ENCODE measurements at regions not wholly inside any gene's neighbourhood (a gene's known extent, or its start where the extent isn't known, plus 50 kb on each side); places are given as distances from the start of the nearest gene placed in this dataset.
"Not testable (repeated sequence)": the region's sequence is repeated elsewhere in the genome, so short reads cannot be mapped to it uniquely, and the experiment has no call there.

DNA sequence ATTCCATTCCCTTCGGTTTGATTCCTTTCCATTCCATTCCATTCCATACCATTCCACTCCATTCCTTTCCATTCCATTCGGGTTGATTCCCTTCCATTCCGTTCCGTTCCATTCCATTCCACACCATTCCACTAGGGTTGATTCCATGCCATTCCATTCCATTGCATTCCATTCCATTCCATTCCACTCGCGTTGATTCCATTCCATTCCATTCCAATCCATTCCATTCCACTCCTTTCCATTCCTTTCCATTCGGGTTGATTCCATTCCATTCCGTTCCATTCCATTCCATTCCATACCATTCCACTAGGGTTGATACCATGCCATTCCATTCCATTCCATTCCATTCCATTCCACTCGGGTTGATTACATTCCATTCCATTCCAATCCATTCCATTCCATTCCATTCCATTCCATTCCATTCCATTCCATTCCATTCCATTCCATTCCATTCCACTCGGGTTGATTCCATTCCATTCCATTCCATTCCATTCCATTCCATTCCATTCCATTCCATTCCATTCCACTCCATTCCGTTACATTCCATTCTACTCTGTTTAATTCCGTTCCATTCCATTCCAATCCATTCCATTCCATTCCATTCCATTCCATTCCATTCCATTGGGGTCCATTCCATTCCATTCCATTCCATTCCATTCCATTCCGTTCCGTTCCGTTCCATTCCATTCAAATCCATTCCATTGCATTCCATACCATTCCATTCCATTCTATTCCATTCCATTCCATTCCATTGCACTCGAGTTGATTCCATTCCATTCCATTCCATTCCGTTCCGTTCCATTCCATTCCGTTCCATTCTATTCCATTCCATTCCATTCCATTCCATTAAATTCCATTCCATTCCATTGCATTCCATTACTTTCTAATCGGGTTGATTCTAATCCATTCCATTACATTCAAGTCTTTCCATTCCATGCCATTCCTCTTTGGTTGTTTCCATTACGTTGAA lies 163.2 kb downstream of the CWH43 start:
- peak; percentile 85 for DNase-seq
- in situ Hi-C loops (cut with HindIII; ENCODE audit: low pct_ligation_motif_present, low pct_unique_long_range_greater_than_20kb, low sequenced_read_pairs), result not testable (repeated sequence)

DNA sequence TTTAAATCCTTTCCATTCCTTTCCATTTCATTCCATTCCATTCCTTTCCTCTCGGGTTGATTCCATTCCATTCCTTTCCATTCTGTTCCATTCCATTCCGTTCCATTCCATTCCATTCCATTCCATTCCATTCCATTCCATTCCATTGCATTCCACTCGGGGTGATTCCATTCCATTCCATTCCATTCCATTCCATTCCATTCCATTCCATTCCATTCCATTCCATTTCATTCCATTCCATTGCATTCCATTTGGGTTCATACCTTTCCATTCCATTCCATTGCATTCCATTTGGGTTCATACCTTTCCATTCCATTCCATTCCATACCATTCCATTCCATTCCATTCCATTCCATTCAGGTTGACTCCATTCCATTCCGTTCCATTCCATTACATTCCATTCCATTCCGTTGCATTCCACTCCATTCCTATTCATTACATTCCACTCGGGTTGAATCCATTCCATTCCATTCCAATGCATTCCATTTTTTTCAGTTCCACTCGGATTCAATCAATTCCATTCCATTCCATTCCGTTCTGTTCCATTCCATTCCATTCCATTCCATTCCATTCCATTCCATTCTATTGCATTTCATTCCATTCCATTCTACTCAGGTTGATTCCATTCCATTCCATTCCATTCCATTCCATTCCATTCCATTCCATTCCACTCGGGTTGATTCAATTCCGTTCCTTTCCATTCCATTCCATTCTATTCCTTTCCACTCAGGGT lies 164.4 kb downstream of the CWH43 start:
- in situ Hi-C loops (cut with HindIII; ENCODE audit: low pct_ligation_motif_present, low pct_unique_long_range_greater_than_20kb, low sequenced_read_pairs); DNase-seq: not testable (repeated sequence)

DNA sequence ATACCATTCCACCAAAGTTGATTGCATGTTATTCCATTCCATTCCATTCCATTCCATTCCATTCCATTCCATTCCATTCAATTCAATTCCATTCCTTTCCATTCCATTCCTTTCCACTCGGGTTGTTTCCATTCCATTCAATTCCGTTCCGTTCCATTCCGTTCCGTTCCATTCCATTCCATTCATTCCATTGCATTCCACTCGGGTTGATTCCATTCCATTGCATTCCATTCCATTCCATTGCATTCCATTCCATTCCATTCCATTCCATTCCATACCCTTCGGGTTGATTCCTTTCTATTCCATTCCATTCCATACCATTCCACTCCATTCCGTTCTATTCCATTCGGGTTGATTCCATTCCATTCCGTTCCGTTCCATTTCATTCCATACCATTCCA lies 166.9 kb downstream of the CWH43 start:
- in situ Hi-C loops (cut with HindIII; ENCODE audit: low pct_ligation_motif_present, low pct_unique_long_range_greater_than_20kb, low sequenced_read_pairs); DNase-seq: not testable (repeated sequence)

DNA sequence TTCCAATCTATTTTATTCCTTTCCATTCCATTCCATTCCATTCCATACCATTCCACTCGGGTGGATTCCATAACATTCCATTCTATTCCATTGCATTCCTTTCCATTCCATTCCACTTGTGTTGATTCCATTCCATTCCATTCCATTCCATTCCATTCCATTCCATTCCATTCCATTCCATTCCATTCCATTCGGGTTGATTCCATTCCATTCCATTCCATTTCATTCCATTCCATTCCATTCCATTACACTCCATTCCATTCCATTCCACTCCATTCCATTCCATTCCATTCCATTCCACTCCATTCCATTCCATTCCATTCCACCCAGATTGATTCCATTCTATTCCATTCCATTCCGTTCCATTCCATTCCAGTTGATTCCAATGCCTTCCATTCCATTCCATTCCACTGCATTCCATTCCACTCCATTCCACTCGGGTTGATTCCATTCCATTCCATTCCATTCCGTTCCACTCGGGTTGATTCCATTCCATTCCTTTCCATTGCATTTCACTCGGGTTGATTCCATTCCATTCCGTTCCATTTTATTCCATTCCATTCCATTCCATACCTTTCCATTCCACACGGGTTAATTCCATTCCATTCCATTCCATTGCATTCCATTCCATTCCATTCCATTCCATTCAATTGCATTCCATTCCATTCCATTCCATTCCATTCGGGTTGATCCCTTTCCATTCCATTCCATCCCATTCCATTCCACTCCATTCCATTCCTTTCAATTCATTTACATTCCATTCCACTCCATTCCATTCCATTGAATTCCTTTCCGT lies 168.4 kb downstream of the CWH43 start:
- peak; percentile 65 for DNase-seq
- in situ Hi-C loops (cut with HindIII; ENCODE audit: low pct_ligation_motif_present, low pct_unique_long_range_greater_than_20kb, low sequenced_read_pairs), result not testable (repeated sequence)

DNA sequence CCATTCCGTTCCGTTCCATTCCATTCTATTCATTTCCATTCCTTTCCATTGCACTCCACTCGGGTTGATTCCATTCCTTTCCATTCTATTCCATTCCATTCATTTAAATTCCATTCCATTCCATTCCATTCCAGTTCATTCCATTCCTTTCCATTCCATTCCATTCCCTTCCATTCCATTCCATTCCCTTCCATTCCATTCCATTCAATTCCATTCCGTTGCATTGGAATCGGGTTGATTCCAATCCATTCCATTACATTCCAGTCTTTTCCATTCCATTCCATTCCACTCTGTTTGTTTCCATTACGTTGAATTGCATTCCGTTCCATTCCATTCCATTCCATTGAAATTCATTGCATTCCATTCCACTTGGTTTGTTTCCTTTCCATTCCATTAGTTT lies 169.2 kb downstream of the CWH43 start:
- in situ Hi-C loops (cut with HindIII; ENCODE audit: low pct_ligation_motif_present, low pct_unique_long_range_greater_than_20kb, low sequenced_read_pairs); DNase-seq: not testable (repeated sequence)

DNA sequence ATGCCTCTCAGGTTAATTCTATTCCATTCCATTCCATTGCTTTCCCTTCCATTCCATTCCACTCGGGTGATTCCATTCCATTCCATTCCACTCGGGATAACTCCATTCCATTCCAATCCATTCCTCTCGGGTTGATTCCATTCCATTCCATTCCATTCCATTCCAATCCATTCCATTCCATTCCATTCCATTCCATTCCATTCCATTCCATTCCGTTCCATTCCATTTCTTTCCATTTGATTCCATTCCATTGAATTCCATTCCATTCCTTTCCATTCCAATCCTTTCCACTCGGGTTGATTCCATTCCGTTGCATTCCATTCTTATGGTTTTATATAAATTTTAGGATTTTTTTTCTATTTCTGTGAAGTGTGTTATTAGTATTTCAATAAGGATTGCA lies 170.2 kb downstream of the CWH43 start:
- in situ Hi-C loops (cut with HindIII; ENCODE audit: low pct_ligation_motif_present, low pct_unique_long_range_greater_than_20kb, low sequenced_read_pairs), result not testable (repeated sequence)

DNA sequence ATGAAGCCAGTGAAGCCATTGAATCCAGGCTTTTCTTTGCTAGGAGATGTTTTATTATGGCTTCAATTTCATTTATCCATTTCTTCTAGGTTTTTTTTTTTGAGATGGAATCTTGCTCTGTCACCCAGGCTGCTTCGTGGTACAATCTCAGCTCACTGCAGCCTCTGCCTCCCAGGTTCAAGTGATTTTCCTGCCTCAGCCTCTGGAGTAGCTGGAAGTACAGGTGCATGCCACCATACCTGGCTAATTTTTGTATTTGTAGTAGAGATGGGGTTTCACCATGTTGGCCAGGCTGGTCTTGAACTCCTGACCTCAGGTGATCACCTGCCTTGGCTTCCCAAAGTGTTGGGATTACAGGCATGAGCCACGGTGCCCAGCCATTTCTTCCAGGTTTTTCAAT lies 171.6 kb downstream of the CWH43 start:
- DNase-seq; in situ Hi-C loops (cut with HindIII; ENCODE audit: low pct_ligation_motif_present, low pct_unique_long_range_greater_than_20kb, low sequenced_read_pairs): not testable (repeated sequence)

More for the DNA sequence above, 170.2 kb downstream of the CWH43 start:
- not testable (repeated sequence) for DNase-seq

DNA sequence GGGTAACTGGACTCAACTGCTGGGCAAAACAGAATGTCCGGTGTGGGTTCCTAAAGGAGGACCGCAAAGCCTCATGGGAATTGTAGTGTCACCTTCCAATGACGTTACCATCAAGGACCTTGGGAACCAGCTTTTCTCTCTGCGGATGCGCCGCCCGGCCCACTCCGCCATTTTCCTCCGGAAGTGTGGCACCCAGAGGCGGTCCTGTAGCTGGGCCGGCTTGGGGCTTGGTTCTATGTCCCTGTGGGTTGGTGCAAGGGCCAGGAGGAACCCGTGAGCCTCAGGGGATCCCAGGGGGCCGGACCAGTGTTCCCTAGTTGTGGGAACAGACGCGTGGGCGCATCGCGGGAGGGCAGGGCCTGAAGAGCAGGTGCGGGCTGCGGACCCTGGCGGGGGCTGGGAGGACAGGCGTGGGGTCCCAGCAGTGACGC lies 175.1 kb downstream of the CWH43 start:
- DNase-seq, result not testable (repeated sequence)

DNA sequence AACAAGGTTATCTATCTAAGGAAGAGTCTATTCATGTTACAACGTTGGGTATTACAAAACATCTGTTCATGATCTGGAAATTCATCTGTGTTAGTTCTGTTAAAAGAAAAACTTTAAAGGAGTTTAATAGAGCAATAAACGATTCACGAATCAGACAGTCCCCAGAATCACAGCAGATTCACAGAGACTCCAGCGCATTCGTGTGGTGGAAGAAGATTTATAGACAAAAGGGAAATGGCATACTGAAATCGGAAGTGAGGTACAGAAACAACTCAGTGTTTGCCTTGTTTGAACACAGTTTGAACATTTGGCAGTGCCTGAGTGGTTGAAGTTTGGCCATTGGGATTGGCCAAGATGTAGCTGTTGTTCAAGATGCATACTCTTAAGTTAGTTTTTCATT lies 178.8 kb downstream of the CWH43 start:
- in situ Hi-C loops (cut with HindIII; ENCODE audit: low pct_ligation_motif_present, low pct_unique_long_range_greater_than_20kb, low sequenced_read_pairs); DNase-seq: not testable (repeated sequence)

More for the DNA sequence above, 175.1 kb downstream of the CWH43 start:
- in situ Hi-C loops (cut with HindIII; ENCODE audit: low pct_ligation_motif_present, low pct_unique_long_range_greater_than_20kb, low sequenced_read_pairs), result not testable (repeated sequence)

DNA sequence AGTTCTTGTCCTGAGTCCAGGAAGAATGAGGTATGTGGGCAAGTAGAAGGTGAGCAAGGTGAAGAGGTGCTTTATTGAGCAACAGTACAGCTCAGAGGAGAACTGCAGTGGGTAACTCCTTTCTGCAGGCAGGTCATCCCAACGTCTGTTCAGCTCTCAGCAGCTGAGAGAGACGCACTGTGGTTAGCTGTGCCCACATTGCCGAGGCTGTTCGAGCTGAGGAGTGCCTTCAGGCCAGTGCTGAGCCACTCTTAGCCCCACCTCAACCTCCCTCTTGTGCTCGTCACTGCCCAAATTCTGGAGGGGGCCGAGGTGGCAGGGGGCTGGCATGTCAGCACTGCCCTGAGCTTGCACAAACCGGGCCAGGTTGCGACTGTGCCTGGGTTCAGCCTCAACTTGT lies 191.8 kb downstream of the CWH43 start:
- in situ Hi-C loops (cut with HindIII; ENCODE audit: low pct_ligation_motif_present, low pct_unique_long_range_greater_than_20kb, low sequenced_read_pairs); DNase-seq: not testable (repeated sequence)

DNA sequence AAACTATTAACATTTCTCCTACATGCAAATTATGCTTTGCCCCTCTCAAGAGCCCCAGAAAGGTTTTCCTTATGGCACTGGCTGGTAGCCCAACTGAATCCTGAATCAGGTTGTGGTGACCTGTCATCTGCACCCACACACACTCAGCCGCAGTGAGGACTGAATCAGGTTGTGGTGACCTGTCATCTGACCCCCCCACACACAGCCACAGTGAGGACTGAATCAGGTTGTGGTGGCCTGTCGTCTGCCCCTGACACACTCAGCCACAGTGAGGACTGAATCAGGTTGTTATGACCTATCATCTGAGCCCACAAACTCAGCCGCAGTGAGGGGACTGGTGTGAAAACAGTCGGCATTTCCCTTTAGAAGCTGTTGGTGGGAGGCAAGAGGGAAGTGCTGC lies 195.0 kb downstream of the CWH43 start:
- in situ Hi-C loops (cut with HindIII; ENCODE audit: low pct_ligation_motif_present, low pct_unique_long_range_greater_than_20kb, low sequenced_read_pairs); DNase-seq: not testable (repeated sequence)

DNA sequence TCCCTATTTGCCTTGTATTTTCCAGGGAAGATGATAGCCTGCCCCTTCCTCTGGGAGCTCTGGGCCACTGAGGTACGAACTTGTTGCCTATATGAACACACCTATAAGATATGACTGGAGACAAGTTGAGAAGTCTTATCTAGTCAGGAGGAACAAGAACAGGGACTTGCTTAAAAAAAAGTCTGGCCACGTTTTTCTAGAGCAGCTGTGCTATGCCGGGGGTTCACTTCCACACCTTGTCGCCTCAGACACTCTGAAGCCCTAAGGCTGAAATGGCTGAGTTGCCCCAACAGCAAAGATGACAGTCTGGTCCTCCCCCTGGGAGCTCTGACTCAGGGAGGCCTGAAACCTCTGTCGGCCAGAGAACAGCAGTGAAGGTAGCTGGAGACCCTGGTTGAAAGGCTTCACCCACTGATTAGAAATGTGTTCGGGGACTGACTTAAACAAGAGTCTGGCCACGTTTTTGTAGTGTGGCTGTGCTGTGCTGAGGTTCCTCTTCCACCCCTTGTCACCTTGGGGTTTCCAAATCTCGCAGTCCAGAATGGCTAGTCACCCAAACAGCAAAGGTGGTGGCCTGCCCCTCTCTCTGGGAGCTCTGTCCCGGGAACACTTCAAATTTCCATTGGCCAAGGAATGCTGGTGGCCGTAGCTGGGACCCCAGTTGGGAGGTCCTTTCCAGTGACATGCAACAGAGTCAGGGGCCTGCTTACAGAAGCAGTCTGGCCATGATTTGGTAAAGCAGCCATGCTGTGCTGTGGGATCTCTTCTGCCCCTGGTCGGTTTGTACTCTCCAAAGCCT lies 225.5 kb downstream of the CWH43 start:
- DNase-seq; in situ Hi-C loops (cut with HindIII; ENCODE audit: low pct_ligation_motif_present, low pct_unique_long_range_greater_than_20kb, low sequenced_read_pairs): not testable (repeated sequence)

DNA sequence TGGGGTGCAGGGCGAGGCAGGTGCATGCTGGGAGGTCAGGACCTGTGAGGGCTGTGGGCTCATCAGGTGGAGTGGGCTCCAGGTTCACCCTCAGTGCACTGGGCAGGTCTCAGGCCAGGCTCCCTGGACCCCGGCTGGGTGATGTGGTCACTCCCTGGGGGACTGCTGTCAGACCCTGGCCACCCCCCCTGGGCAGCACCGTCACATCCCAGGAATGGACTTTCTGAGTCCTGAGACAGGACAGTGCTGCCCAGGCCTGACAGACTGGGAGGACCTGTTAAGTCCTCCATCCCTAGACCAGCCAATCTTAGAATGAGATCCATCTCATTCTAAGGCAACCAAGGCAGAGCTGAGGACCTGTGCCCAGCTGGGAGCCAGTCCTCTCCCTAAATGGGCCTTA lies 227.2 kb downstream of the CWH43 start:
- in situ Hi-C loops (cut with HindIII; ENCODE audit: low pct_ligation_motif_present, low pct_unique_long_range_greater_than_20kb, low sequenced_read_pairs), result not testable (repeated sequence)

DNA sequence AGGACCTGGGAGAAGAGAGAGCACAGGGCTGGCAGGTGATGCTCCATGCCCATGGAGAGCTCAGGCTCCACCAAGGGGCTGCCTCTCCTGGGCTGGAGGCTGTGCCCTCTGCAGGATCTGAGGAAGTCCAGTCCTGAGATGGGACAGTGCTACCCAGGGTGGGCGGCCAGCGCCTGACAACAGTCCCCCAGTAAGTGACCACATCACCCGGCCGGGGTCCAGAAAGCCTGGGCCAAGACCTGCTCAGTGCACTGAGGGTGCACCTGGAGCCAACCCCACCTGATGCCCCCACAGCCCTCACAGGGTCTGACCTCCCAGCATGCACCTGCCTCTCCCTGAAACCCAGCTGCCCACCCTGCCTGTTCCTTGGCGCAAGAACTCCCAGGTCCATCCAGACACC lies 227.7 kb downstream of the CWH43 start:
- in situ Hi-C loops (cut with HindIII; ENCODE audit: low pct_ligation_motif_present, low pct_unique_long_range_greater_than_20kb, low sequenced_read_pairs); DNase-seq: not testable (repeated sequence)

More for the DNA sequence above, 227.2 kb downstream of the CWH43 start:
- DNase-seq, result not testable (repeated sequence)

DNA sequence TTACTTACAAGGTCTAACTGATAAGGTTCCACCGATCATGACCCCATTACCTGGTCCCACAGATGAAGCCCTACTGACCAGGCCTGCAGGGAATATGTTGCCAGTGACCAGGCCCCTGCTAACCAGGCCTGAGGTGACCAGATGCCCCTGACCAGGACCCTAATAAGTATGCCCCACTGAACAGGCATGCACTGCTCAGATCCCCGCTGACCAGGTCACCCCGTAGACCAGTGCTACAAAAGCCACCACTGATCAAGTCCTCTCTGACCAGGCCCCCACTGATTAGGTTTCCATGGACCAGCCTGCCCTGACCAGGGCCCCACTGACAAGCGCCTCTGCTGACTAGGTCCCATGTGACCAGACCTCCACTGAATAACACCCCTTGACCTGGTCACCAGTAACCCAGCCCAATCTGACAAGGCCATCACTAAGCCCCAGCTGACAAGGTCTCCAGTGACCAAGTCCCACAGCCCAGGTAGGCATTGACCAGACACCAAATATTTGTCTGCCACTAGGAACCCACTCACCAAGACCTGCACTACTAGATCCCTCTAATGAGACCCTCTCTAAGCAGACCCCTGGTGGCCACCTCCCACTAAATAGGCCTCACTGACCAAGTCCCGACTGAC lies 228.5 kb downstream of the CWH43 start:
- in situ Hi-C loops (cut with HindIII; ENCODE audit: low pct_ligation_motif_present, low pct_unique_long_range_greater_than_20kb, low sequenced_read_pairs); DNase-seq: not testable (repeated sequence)

DNA sequence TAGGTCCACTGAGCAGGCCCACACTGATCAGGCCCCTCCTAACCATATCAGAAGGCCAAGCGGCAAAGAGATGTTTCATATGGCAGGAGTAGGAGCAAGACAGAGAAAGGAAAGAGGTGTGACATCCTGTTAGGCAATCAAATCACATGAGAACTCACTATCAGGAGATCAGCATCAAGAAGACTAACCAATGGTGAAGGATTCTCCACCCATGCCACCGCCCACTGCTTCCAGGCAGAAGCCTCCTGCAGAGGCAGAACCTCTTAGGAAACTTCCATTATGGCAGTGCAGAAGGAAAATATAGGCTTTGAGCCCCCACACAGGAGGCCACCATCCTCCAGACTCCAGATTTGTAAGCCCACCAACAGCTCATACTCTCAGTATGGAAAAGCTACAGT lies 229.0 kb downstream of the CWH43 start:
- in situ Hi-C loops (cut with HindIII; ENCODE audit: low pct_ligation_motif_present, low pct_unique_long_range_greater_than_20kb, low sequenced_read_pairs); DNase-seq: not testable (repeated sequence)

DNA sequence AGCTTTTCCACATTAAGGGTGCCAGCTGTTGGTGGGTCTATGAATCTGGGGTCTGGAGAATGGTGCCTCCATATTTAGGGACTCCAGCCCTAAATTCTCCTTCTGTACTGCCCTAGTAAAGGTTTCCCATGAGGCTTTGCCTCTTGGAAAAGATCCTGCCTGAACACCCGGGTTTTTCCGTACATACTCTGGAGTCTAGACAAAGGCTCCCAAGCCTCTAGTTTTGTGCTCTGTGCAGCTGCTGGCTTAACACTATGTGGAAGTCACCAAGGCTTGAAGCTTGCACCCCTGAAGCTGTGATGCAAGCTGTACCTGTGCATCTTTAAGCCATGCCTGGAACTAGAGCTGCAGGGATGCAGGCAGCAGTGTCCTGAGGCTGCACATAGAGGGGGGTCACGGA lies 230.5 kb downstream of the CWH43 start:
- DNase-seq; in situ Hi-C loops (cut with HindIII; ENCODE audit: low pct_ligation_motif_present, low pct_unique_long_range_greater_than_20kb, low sequenced_read_pairs): not testable (repeated sequence)

Measured in ACHN (cell line).